C1 segment of cervical spinal cord (tissue), 14 donors: ENCODE measurements at regions not wholly inside any gene's neighbourhood (a gene's known extent, or its start where the extent isn't known, plus 50 kb on each side); places are given as distances from the start of the nearest gene placed in this dataset.

Experiments
- DNase-seq, 14 donors: peaks; one replicate each; lab custom pipeline; 2025; lab: John Stamatoyannopoulos, UW

- DNase-seq: no peak
Measured at GRCh38 chr5:155908543-155908942, 418.4 kb upstream of the SGCD start.

GRCh38 chr5:155912291-155912690, 414.7 kb upstream of the SGCD start:
- DNase-seq: no peak

DNA sequence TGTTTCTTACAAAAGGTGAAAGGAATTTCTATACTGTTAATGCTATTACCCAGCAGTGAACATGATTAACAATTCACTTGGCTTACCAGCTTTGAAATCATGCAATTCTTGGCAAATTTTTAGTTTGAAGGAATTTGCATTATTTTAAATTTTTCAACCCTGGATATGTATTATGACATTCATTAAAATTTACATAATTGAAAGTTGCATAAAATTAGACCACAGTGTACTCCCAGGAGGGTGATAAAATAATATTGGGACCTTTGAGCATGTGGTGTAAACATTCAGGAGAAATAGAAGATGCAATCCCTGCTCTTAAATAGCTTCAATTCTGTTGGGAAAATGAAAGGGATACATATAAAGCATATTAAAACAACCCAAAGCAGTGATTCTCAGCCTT, 412.2 kb upstream of the SGCD start:
- no peak for DNase-seq

- no peak for DNase-seq
Measured at GRCh38 chr5:155915601-155916000, 411.4 kb upstream of the SGCD start.

DNA sequence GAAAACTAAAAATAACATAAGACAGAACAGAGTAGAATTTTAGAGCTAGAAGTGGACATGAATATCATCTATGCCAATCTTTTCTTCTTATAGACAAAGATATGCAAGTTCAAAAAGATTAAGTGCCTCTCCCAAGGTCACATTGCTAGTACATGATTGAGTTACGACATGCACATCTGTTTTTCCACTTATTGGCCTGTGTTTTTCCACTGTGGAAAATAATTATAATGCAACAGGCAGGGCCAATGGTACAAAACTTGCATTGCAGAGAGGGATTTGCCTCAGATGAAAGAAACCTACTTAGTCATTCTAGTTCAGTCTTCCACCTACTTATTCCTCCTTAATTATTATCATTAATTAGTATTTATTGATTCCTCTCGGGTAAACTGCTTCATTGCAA, 407.8 kb upstream of the SGCD start:
- no peak for DNase-seq

- no peak for DNase-seq
Measured at GRCh38 chr5:155919725-155920124, 407.2 kb upstream of the SGCD start.

DNA sequence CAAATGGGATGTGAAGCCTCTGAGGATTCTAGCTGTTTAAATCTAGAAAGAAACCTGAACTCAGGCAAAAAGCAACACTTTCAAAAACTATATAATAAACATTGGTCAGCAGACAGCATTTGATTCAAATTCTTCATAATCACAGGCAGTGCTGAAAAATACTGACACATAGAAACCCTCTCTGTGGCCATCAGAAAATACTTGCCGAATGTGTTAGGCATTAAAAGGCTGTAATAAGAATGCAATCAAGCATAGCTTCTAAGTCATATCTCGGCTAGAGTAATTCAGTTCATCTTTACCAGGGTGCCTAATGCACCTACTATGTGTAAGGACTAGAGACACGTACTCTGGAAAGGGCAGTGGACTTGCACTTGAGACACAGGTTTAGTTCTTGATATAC, 405.3 kb upstream of the SGCD start:
- DNase-seq: no peak

- DNase-seq: no peak
Measured at GRCh38 chr5:155923784-155924183, 403.2 kb upstream of the SGCD start.

- no peak for DNase-seq
Measured at GRCh38 chr5:155926031-155926430, 400.9 kb upstream of the SGCD start.

GRCh38 chr5:155926766-155927165, 400.2 kb upstream of the SGCD start:
- DNase-seq: no peak

DNA sequence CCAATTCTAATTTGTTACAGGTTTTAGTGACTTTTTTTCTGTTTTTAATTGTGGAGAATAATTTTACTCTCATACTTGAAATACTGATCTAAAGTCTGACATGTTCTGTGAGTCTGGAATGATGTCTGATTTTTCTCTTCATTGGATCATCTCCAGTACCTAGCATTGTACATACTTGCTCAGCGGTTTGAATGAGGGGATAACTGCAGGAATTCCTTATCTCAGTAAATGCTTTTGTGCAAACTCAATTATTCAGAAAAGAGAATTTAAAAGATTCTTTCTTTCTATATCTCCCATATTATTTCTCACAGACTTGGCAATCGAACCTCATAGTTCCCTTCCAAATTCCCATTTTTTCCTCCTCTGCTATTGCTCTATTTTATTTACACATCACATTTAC, 397.9 kb upstream of the SGCD start:
- no peak for DNase-seq

DNA sequence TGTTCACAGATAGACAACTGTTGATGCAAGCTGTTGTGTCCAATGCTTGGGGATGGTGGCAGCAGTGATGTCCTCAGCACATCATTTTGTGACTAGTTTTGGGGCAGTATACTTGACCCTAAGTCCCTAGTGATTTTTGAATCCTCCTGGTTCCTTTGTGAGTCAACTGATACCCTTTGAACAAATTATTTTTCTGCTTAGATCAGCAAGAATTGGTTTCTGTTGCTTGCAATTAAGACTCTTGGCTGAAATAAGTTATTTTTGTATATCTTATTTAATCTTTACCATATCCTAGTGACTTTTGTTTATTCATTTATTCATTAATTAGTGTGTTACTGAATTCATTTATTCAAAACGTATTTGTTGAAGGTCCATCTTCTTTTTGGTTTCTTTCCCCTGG, 392.0 kb upstream of the SGCD start:
- DNase-seq: no peak

- no peak for DNase-seq
Measured at GRCh38 chr5:155935723-155936122, 391.2 kb upstream of the SGCD start.

DNA sequence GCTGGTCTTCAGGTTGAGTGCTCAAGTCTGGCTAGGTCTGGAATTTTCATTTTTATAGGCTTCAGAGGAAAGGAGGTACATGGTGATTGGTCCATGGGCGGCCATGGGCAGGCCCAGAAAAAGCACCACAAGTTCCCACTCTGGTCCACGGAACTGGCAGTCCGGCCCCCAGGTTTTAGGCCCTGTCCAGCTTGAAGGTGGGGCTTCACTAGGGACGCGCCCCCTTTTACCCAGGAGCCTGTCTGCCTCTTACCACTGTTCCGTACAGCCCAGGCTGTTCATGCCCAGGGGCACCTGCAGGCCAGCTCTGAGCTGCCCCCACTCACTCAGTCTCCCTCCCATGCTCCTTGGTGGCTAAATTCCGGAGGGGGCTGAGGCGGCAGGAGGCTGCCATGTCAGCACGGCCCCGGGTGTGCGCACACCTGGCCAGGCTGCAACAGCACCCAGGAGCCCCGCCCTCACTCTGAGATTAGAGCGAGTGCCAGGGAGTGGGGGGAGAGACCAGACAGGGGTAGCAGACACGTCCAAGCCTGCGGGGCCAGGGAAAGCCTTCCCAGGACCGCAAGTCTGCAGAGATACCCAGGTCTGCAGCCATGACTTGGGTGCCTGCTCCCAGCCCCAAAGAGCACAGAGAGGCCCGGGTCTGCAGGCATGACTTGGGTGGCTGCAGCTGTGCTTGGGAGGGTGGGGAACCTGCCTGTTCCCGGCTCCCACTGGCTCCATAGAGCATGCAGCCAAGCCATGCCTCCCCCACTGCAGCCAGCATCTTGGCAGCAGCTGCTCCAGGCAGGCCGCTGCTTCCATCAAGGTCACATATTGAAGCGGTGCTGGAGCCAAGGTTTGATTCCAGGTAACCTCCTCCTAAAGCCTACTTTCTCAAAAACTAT, 390.2 kb upstream of the SGCD start:
- DNase-seq: no peak

DNA sequence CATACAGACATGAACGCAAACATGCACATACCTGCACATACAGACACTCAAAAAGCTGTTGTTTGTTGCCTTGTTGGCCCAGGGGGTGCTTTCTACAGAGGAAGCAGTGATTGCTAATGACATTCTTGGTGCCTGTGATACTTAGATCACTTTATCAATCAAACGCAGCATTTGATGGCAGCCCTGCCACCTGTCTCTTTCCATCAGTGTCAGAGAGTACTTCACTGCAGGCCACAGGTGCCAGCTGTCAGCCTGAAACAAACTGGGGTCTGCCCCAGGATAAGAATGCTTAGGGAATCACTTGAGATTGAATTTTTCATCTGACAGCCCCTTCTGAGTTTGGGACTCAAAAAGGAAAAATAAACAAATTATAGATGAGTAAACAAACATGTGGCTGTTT, 388.9 kb upstream of the SGCD start:
- no peak for DNase-seq

GRCh38 chr5:155941340-155941739, 385.6 kb upstream of the SGCD start:
- no peak for DNase-seq

GRCh38 chr5:155943516-155944407, 383.2 kb upstream of the SGCD start:
- peak in 6 of 14 donors; percentile 2 to 45 (median 10) for DNase-seq

DNA sequence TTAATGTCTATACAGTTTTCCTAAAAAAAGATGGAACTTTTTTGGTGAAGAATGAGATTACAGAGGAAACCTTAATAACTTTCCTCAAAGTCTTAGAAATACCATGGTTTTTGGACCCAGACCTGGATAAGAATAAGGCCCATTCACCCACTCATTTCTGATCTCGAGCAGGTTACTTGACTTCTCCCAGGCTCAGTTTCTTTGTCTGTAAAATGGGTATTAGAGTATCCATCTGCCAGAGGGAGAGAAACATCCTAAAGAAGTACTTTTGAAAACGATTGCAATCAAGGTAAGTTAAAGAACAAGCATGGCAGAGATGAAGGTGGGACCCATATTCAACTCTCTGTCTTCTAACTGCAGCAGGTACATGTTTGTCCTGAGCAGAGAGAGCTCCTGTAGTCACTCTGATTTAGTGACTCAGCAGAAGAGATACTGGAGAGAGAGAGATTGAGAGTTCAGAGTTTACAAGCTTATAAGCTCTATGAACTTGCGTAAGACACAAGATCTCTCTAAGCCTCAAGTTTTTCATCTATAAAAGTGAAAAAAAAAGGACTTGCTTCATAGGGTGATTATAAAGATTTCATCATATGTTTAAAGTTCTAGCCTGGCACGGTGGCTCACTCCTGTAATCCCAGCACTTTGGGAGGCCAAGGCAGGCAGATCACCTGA, 379.4 kb upstream of the SGCD start:
- no peak for DNase-seq

DNA sequence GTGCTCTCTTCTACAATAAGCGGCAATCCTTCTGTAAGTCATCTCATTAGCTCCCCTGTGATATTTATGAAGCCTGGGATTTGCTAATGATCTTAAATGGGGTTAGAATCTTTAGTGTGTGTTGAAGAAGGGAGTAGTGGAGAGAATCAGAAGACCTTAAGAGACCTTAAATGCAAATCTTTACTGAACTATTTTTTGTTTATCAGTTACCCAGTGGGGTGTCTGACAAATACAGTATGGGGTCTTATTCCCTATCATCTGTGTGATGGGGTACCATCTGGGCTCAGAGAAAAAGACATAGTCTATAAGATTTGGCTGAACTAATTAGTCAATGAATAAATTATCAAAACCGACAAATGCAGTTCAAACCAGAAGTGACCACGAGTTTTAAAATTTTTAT, 378.4 kb upstream of the SGCD start:
- no peak for DNase-seq

DNA sequence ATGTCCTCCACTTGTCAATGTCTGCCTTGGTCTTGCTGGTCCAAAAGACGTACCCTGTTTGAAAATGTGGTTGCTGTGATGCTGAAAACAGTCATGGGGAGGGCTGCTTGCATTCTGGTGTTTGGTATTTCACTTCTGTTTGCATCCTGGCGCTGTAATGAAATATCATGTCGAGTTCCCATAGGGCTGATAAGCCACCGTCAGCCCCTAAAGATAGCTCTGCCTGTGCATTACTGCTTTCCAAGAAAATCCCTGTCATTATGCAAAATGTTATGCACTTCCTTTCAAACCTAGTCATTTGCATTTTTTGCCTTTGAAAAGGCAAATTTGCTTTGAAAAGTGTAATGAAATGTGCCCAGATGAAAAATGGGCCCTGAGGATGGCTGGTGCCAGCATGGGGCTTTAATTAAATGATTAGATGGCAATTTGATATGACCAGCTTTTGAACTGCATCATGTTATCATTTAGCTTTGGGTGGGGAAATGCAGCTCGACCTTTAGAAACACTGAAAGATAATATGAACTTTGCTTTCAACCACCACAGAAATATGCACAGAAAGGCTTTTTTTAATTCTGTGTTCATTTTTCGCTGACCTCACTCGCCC, 374.4 kb upstream of the SGCD start:
- DNase-seq: no peak

GRCh38 chr5:155953335-155953734, 373.6 kb upstream of the SGCD start:
- no peak for DNase-seq
